ENCODE measurements at regions not wholly inside any gene's neighbourhood (a gene's known extent, or its start where the extent isn't known, plus 50 kb on each side); places are given as distances from the start of the nearest gene placed in this dataset.

DNA sequence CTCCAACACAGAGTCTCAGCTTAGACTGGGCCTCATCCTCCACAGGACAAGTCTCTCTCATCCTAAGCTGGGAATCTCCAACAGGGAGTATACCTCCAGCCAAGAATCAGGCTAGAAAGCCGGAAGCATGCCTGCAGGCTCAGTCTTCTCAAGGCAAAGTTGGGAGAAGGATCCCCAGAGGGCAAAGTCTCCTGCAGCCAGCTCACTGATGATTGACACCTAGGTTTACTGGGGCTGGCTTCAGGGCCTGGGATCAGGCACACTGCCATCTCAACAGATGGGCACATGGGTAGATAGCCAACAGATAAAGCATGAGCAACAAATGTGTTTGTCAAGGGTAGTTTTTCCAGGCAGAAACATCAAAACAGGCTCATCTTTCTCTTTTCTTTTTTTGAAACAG is 56.1 kb upstream of the TOX3 start:
- Histone ChIP-seq H3K9me2 (replicated peaks; ENCODE audit: low read length) (no peaks in the 10 kb centered on the region), H3K27me3 (ENCODE audit: low read length) (no peaks in the 10 kb centered on the region), H3K27ac (ENCODE audit: low read length) (no peak overlapping the region), H3K4me3 (ENCODE audit: low read length) (no peak overlapping the region), H3F3A (ENCODE audit: low read length, unreplicated experiment) (no peaks in the 10 kb centered on the region), H3K4me1 (ENCODE audit: insufficient read depth, low read length) (no peaks in the 10 kb centered on the region), H3K4me2 (ENCODE audit: low read length) (no peak overlapping the region), H3K9ac (ENCODE audit: low read length) (no peak overlapping the region), H3K36me3 (ENCODE audit: low read depth, low read length) (no peaks in the 10 kb centered on the region), H3K79me2 (ENCODE audit: low read length) (no peaks in the 10 kb centered on the region), H3K9me3 (ENCODE audit: low read length) (no peaks in the 10 kb centered on the region), H4K20me1 (ENCODE audit: low read length) (no peaks in the 10 kb centered on the region), H2AFZ (ENCODE audit: low read length) (no peak overlapping the region)
- DNase-seq: no peak
- POLR2A ChIA-PET (ENCODE audit: unreplicated experiment): no interaction called here
- intact Hi-C loops (cut with micrococcal nuclease): no loop called here
- TF ChIP-seq, protein P1, sequence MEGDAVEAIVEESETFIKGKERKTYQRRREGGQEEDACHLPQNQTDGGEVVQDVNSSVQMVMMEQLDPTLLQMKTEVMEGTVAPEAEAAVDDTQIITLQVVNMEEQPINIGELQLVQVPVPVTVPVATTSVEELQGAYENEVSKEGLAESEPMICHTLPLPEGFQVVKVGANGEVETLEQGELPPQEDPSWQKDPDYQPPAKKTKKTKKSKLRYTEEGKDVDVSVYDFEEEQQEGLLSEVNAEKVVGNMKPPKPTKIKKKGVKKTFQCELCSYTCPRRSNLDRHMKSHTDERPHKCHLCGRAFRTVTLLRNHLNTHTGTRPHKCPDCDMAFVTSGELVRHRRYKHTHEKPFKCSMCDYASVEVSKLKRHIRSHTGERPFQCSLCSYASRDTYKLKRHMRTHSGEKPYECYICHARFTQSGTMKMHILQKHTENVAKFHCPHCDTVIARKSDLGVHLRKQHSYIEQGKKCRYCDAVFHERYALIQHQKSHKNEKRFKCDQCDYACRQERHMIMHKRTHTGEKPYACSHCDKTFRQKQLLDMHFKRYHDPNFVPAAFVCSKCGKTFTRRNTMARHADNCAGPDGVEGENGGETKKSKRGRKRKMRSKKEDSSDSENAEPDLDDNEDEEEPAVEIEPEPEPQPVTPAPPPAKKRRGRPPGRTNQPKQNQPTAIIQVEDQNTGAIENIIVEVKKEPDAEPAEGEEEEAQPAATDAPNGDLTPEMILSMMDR (conservative IDR thresholded peaks at IDR 0.05; ENCODE audit: low read depth, low read length): no peak
- no peak for TF ChIP-seq EZH2phosphoT487 (IDR thresholded peaks at IDR 0.05; ENCODE audit: borderline replicate concordance, low read length)
- TF ChIP-seq EZH2 (IDR thresholded peaks at IDR 0.05; ENCODE audit: low read length, unreplicated experiment): no peak
- BruUV-seq (replicated peaks): no TSS peak
- no peak for ATAC-seq
- CTCF ChIA-PET: no interaction called here

DNA sequence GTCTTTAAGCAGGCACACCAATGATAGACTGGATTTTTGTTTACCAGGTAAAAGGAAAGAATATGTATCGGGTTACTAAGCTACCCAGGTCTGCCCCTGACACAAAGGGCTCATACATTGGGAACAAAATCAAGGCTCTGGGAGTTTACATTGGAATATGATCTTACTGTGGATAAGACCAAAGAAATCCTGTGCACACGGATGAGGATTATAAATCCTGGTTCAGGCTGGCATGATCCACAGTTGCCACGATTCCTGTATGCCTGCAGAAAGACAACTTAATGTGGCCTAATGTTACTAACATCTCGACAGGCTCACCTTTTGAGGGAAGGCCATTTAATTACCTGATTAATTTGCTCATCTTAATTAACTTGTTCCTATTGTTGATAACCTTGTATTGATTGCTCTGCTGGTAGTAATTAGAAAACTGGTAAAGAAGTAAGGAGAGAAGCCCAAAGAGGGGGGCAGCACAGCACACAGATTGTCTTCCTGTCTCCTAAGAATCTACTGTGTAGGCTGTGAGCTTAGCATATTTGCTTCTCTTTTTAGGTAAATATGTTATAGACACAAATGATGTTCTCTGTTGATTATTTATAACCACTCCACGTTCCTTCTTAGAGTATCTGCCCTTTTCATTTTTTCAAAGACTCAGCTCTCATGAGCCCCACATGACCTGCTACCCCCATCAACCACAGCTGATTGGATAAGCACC is 51.0 kb upstream of the TOX3 start:
- intact Hi-C loops (cut with micrococcal nuclease): no loop called here
- TF ChIP-seq EZH2phosphoT487 (IDR thresholded peaks at IDR 0.05; ENCODE audit: borderline replicate concordance, low read length) (no peak), EZH2 (IDR thresholded peaks at IDR 0.05; ENCODE audit: low read length, unreplicated experiment) (no peak)
- TF ChIP-seq, protein P1 (conservative IDR thresholded peaks at IDR 0.05; ENCODE audit: low read depth, low read length): no peak

DNA sequence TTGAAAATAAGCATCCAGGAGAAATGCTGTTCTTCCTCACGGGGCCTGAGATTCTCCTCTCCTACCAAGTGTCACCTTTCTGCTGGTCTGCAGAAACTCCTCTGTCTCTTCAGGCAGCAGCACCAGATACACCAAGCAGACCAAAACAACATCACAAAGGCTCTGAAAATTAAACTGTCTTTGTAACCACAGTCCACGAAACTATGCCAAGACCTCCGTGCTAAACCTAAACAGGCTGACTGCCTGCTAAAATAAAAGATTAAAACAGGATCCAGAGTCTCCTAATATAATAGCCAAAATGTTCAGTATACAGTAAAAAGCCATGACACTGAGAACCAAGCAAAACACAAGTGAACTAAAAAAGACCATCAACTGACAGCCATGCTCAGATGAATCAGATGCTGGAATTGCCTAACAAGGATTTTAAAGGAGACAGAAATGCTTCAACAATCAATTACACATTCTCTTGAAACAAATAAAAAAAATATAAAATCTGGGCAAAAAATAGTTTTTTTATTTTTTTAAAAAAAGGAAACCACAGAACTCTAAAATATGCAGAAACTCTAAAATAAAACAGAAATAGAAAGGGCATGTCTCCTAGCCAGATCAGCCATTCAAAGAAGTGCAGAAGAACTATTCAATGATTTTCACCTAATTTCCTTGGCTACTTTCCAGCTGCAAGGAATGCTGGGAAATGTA is 50.3 kb upstream of the TOX3 start:
- Histone ChIP-seq H3F3A (ENCODE audit: low read length, unreplicated experiment) (no peaks in the 10 kb centered on the region), H4K20me1 (ENCODE audit: low read length) (no peaks in the 10 kb centered on the region)
- CTCF ChIA-PET: no interaction called here

More for the DNA sequence above, 51.0 kb upstream of the TOX3 start:
- Histone ChIP-seq H3F3A (ENCODE audit: low read length, unreplicated experiment) (no peaks in the 10 kb centered on the region), H3K4me2 (ENCODE audit: low read length) (no peak overlapping the region), H3K4me3 (ENCODE audit: low read length) (no peak overlapping the region), H3K9ac (ENCODE audit: low read length) (no peak overlapping the region), H3K27ac (ENCODE audit: low read length) (no peak overlapping the region), H2AFZ (ENCODE audit: low read length) (no peak overlapping the region), H3K9me2 (replicated peaks; ENCODE audit: low read length) (no peaks in the 10 kb centered on the region), H3K4me1 (ENCODE audit: insufficient read depth, low read length) (no peaks in the 10 kb centered on the region), H3K36me3 (ENCODE audit: low read depth, low read length) (no peaks in the 10 kb centered on the region), H4K20me1 (ENCODE audit: low read length) (no peaks in the 10 kb centered on the region), H3K9me3 (ENCODE audit: low read length) (no peaks in the 10 kb centered on the region), H3K79me2 (ENCODE audit: low read length) (no peaks in the 10 kb centered on the region), H3K27me3 (ENCODE audit: low read length) (no peaks in the 10 kb centered on the region)
- no peak for DNase-seq
- ChIA-PET POLR2A (ENCODE audit: unreplicated experiment) (no interaction called here), CTCF (no interaction called here)
- ATAC-seq: no peak
- BruUV-seq (replicated peaks): no TSS peak

More for the DNA sequence above, 50.3 kb upstream of the TOX3 start:
- Histone ChIP-seq H3K27me3 (ENCODE audit: low read length) (no peaks in the 10 kb centered on the region), H3K4me2 (ENCODE audit: low read length) (no peak overlapping the region), H3K9ac (ENCODE audit: low read length) (no peak overlapping the region), H3K36me3 (ENCODE audit: low read depth, low read length) (no peaks in the 10 kb centered on the region), H2AFZ (ENCODE audit: low read length) (no peak overlapping the region), H3K4me1 (ENCODE audit: insufficient read depth, low read length) (no peaks in the 10 kb centered on the region), H3K9me2 (replicated peaks; ENCODE audit: low read length) (no peaks in the 10 kb centered on the region), H3K4me3 (ENCODE audit: low read length) (no peak overlapping the region), H3K27ac (ENCODE audit: low read length) (no peak overlapping the region), H3K79me2 (ENCODE audit: low read length) (no peaks in the 10 kb centered on the region), H3K9me3 (ENCODE audit: low read length) (no peaks in the 10 kb centered on the region)
- TF ChIP-seq EZH2phosphoT487 (IDR thresholded peaks at IDR 0.05; ENCODE audit: borderline replicate concordance, low read length) (no peak), EZH2 (IDR thresholded peaks at IDR 0.05; ENCODE audit: low read length, unreplicated experiment) (no peak)
- TF ChIP-seq, protein P1 (conservative IDR thresholded peaks at IDR 0.05; ENCODE audit: low read depth, low read length): no peak
- ATAC-seq (no peak), DNase-seq (no peak)
- no TSS peak for BruUV-seq (replicated peaks)
- intact Hi-C loops (cut with micrococcal nuclease): no loop called here
- POLR2A ChIA-PET (ENCODE audit: unreplicated experiment): no interaction called here

Data from PC-3 (cell line).